Cerebellar cortex (tissue), 1 donor: ENCODE measurements at regions not wholly inside any gene's neighbourhood (a gene's known extent, or its start where the extent isn't known, plus 50 kb on each side); places are given as distances from the start of the nearest gene placed in this dataset.
"Not testable (repeated sequence)": the region's sequence is repeated elsewhere in the genome, so short reads cannot be mapped to it uniquely, and the experiment has no call there.

Experiments
- DNase-seq: peaks from one replicate; pipeline ENCODE4 v3.0.0-alpha.2; 2015; ENCODE audit warnings: low spot score

GRCh38 chr2:215862351-215862771 lies 151.0 kb downstream of the MREG start:
- DNase-seq = no peak

GRCh38 chr2:215861607-215862350 lies 151.6 kb downstream of the MREG start:
- DNase-seq = no peak

- no peak for DNase-seq
Observed at GRCh38 chr2:215856080-215856479, 157.3 kb downstream of the MREG start.

- DNase-seq = not testable (repeated sequence)
Observed at GRCh38 chr2:215855308-215855707, 158.0 kb downstream of the MREG start.

GRCh38 chr2:215854008-215854407 lies 159.3 kb downstream of the MREG start:
- no peak for DNase-seq

- DNase-seq = no peak
Observed at GRCh38 chr2:215851696-215852095, 161.7 kb downstream of the MREG start.

GRCh38 chr2:215851082-215851481 lies 162.3 kb downstream of the MREG start:
- no peak for DNase-seq

- DNase-seq = no peak
Observed at GRCh38 chr2:215850380-215850779, 163.0 kb downstream of the MREG start.

- DNase-seq = no peak
Observed at GRCh38 chr2:215849771-215850170, 163.6 kb downstream of the MREG start.

GRCh38 chr2:215848698-215849097 lies 164.7 kb downstream of the MREG start:
- no peak for DNase-seq

GRCh38 chr2:215848146-215848545 lies 165.2 kb downstream of the MREG start:
- no peak for DNase-seq

GRCh38 chr2:215847718-215848117 lies 165.6 kb downstream of the MREG start:
- no peak for DNase-seq

- no peak for DNase-seq
Observed at GRCh38 chr2:215847056-215847455, 166.3 kb downstream of the MREG start.

- DNase-seq = no peak
Observed at GRCh38 chr2:215845839-215846586, 167.3 kb downstream of the MREG start.

GRCh38 chr2:215843579-215843978 lies 169.8 kb downstream of the MREG start:
- no peak for DNase-seq

- no peak for DNase-seq
Observed at GRCh38 chr2:215841175-215841816, 172.1 kb downstream of the MREG start.

- DNase-seq = no peak
Observed at GRCh38 chr2:215839816-215840215, 173.5 kb downstream of the MREG start.

- no peak for DNase-seq
Observed at GRCh38 chr2:215839309-215839708, 174.0 kb downstream of the MREG start.

GRCh38 chr2:215836881-215837280 lies 176.5 kb downstream of the MREG start:
- DNase-seq = no peak

- DNase-seq = no peak
Observed at GRCh38 chr2:215835657-215836056, 177.7 kb downstream of the MREG start.

GRCh38 chr2:215835231-215835630 lies 178.1 kb downstream of the MREG start:
- DNase-seq = no peak

- DNase-seq = no peak
Observed at GRCh38 chr2:215833531-215834162, 179.7 kb downstream of the MREG start.

GRCh38 chr2:215832791-215833190 lies 180.6 kb downstream of the MREG start:
- DNase-seq = no peak
